MM.1S (cell line): ENCODE measurements at regions not wholly inside any gene's neighbourhood (a gene's known extent, or its start where the extent isn't known, plus 50 kb on each side); places are given as distances from the start of the nearest gene placed in this dataset.

Experiments used
- EZH2phosphoT487 ChIP-seq: fragments of 300-600 bp; sonication (generic); IDR thresholded peaks from 2 replicates; pipeline ENCODE4 v1.6.1; 2018; ENCODE audit warnings: antibody characterized with exemption, low read length
- TF ChIP-seq, protein P1 (sequence below): fragments of 300-600 bp; sonication (generic); IDR thresholded peaks from 2 replicates; pipeline ENCODE4 v1.5.1; 2016; ENCODE audit warnings: antibody characterized with exemption, low read length, mixed read lengths

DNA sequence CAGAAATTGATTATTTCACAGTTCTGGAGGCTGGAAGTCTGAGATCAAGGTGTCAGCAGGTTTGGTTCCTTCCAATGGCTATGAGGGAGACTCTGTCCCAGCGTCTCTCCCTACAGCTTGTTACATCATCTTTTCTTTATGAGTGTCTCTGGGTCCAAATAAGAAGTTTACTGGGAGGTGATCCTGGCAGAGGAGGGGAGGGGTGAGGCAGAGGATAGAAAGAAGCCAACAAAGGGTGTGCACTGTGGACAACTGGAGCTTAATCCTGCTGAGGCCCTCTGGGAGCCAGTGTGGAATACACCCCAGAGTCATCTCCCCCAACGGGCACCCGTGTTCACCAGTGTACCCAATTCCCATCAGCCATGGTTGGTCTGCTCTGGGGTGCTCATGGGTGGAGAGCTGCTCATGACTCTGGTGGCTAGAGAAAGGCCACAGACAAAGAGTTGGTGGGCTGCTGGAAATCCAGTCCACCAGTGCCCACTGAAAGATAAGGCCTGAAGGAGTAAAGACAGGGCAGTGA, 57.5 kb upstream of the CTLA4 start:
- TF ChIP-seq, protein P1, sequence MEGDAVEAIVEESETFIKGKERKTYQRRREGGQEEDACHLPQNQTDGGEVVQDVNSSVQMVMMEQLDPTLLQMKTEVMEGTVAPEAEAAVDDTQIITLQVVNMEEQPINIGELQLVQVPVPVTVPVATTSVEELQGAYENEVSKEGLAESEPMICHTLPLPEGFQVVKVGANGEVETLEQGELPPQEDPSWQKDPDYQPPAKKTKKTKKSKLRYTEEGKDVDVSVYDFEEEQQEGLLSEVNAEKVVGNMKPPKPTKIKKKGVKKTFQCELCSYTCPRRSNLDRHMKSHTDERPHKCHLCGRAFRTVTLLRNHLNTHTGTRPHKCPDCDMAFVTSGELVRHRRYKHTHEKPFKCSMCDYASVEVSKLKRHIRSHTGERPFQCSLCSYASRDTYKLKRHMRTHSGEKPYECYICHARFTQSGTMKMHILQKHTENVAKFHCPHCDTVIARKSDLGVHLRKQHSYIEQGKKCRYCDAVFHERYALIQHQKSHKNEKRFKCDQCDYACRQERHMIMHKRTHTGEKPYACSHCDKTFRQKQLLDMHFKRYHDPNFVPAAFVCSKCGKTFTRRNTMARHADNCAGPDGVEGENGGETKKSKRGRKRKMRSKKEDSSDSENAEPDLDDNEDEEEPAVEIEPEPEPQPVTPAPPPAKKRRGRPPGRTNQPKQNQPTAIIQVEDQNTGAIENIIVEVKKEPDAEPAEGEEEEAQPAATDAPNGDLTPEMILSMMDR = no peak
- no peak for TF ChIP-seq EZH2phosphoT487
